H9 (cell line): ENCODE measurements at regions not wholly inside any gene's neighbourhood (a gene's known extent, or its start where the extent isn't known, plus 50 kb on each side); places are given as distances from the start of the nearest gene placed in this dataset.
A peak's percentile ranks its signal among the peaks of the same experiment; 100 is the strongest.

ENCODE experiments used
- DNase-seq: peaks from one replicate; pipeline ENCODE4 v3.0.0-alpha.2; 2017
- H2AFZ ChIP-seq: one replicate; pipeline ENCODE4 v1.6.1; 2013; ENCODE audit warnings: mild to moderate bottlenecking, low read length, control low read depth, moderate library complexity
- H2AK5ac ChIP-seq: 2 replicates; pipeline ENCODE4 v1.6.1; 2013; ENCODE audit warnings: low read length, control low read depth, mixed read lengths; ENCODE audit not compliant: insufficient read length
- H2BK120ac ChIP-seq: one replicate; pipeline ENCODE4 v1.6.1; 2013; ENCODE audit warnings: low read depth, mild to moderate bottlenecking, low read length, control low read depth, inconsistent platforms; ENCODE audit not compliant: poor library complexity, severe bottlenecking
- H2BK12ac ChIP-seq: 2 replicates; pipeline ENCODE4 v1.6.1; 2013; ENCODE audit warnings: low read length, control low read depth, mixed read lengths, low read depth; ENCODE audit not compliant: insufficient read length
- H2BK15ac ChIP-seq: 2 replicates; pipeline ENCODE4 v1.6.1; 2013; ENCODE audit warnings: low read depth, low read length, control low read depth
- H2BK20ac ChIP-seq: one replicate; pipeline ENCODE4 v1.6.1; 2013; ENCODE audit warnings: low read depth, mild to moderate bottlenecking, low read length, control low read depth, inconsistent platforms; ENCODE audit not compliant: poor library complexity, severe bottlenecking
- H2BK5ac ChIP-seq: 2 replicates; pipeline ENCODE4 v1.6.1; 2013; ENCODE audit warnings: low read length, control low read depth, mixed read lengths; ENCODE audit not compliant: insufficient read length
- H3K14ac ChIP-seq: 2 replicates; pipeline ENCODE4 v1.6.1; 2013; ENCODE audit warnings: low read length, control low read depth; ENCODE audit not compliant: insufficient read depth
- H3K18ac ChIP-seq: 2 replicates; pipeline ENCODE4 v1.6.1; 2013; ENCODE audit warnings: low read depth, mild to moderate bottlenecking, mixed read lengths, low read length, control low read depth; ENCODE audit not compliant: insufficient read length
- H3K23ac ChIP-seq: 2 replicates; pipeline ENCODE4 v1.6.1; 2013; ENCODE audit warnings: low read length, control low read depth, mixed read lengths, low read depth; ENCODE audit not compliant: insufficient read length
- H3K23me2 ChIP-seq: 2 replicates; pipeline ENCODE4 v1.6.1; 2013; ENCODE audit warnings: low read depth, mild to moderate bottlenecking, mixed read lengths, low read length, control low read depth; ENCODE audit not compliant: insufficient read length, poor library complexity, severe bottlenecking
- H3K27ac ChIP-seq: 2 replicates; pipeline ENCODE4 v1.5.1; 2013; ENCODE audit warnings: low read length, control low read depth, mixed read lengths, low read depth; ENCODE audit not compliant: insufficient read length
- H3K27me3 ChIP-seq: 2 replicates; pipeline ENCODE4 v1.6.1; 2013; ENCODE audit warnings: low read length, control low read depth, inconsistent platforms; ENCODE audit not compliant: insufficient read depth
- H3K4ac ChIP-seq: 2 replicates; pipeline ENCODE4 v1.6.1; 2013; ENCODE audit warnings: low read depth, mild to moderate bottlenecking, control low read depth, inconsistent platforms, low read length, moderate library complexity
- H3K4me1 ChIP-seq: 2 replicates; pipeline ENCODE4 v1.6.1; 2013; ENCODE audit warnings: low read length, control low read depth, inconsistent platforms; ENCODE audit not compliant: insufficient read depth
- H3K4me2 ChIP-seq: 2 replicates; pipeline ENCODE4 v1.6.1; 2013; ENCODE audit warnings: low read length, control low read depth, mixed read lengths; ENCODE audit not compliant: insufficient read length, insufficient read depth
- H3K56ac ChIP-seq: 2 replicates; pipeline ENCODE4 v1.6.1; 2013; ENCODE audit warnings: low read depth, mild to moderate bottlenecking, mixed read lengths, low read length, control low read depth; ENCODE audit not compliant: insufficient read length
- H3K79me1 ChIP-seq: 2 replicates; pipeline ENCODE4 v1.6.1; 2013; ENCODE audit warnings: low read depth, mild to moderate bottlenecking, moderate library complexity, low read length, control low read depth, inconsistent platforms; ENCODE audit not compliant: insufficient read depth, poor library complexity, severe bottlenecking
- H3K79me2 ChIP-seq: 2 replicates; pipeline ENCODE4 v1.6.1; 2013; ENCODE audit warnings: low read length, control low read depth, inconsistent platforms; ENCODE audit not compliant: insufficient read depth
- H3K9ac ChIP-seq: 2 replicates; pipeline ENCODE4 v1.6.1; 2013; ENCODE audit warnings: low read length, control low read depth, mixed read lengths; ENCODE audit not compliant: insufficient read length; ENCODE audit errors: extremely low read depth
- H3K9me3 ChIP-seq: one replicate; pipeline ENCODE4 v1.6.1; 2013; ENCODE audit warnings: low read depth, low read length, inconsistent platforms; ENCODE audit not compliant: control insufficient read depth
- H3T11ph ChIP-seq: one replicate; pipeline ENCODE4 v1.6.1; 2013; ENCODE audit warnings: mild to moderate bottlenecking, low read length, control low read depth, inconsistent platforms
- H4K20me1 ChIP-seq: one replicate; pipeline ENCODE4 v1.6.1; 2013; ENCODE audit not compliant: control insufficient read depth, insufficient read length, insufficient read depth
- H4K5ac ChIP-seq: 2 replicates; pipeline ENCODE4 v1.6.1; 2013; ENCODE audit warnings: low read depth, mild to moderate bottlenecking, mixed read lengths, low read length, control low read depth; ENCODE audit not compliant: insufficient read length
- H4K8ac ChIP-seq: replicated peaks from 2 replicates; pipeline ENCODE4 v1.6.1; 2013; ENCODE audit warnings: low read length, control low read depth, mixed read lengths, low read depth; ENCODE audit not compliant: insufficient read length
- H4K91ac ChIP-seq: 2 replicates; pipeline ENCODE4 v1.6.1; 2013; ENCODE audit warnings: low read depth, mild to moderate bottlenecking, moderate library complexity, mixed read lengths, low read length, control low read depth; ENCODE audit not compliant: insufficient read length
- H3K27ac Mint-ChIP-seq, 3 experiments: 2 replicates in 2 of 3; 3 replicates in 1 of 3; pipeline ENCODE4 v1.8.0; 2020 to 2021; ENCODE audit warnings: mixed read lengths in 3 of 3, mild to moderate bottlenecking in 1 of 3, moderate library complexity in 1 of 3
- H3K27me3 Mint-ChIP-seq: 2 replicates; pipeline ENCODE4 v1.8.0; 2021; ENCODE audit warnings: low read depth, mild to moderate bottlenecking, moderate library complexity, mixed read lengths
- H3K36me3 Mint-ChIP-seq, 3 experiments: 2 replicates in 2 of 3; 3 replicates in 1 of 3; pipeline ENCODE4 v1.8.0; 2020 to 2021; ENCODE audit warnings: low read depth in 3 of 3, mixed read lengths in 3 of 3; ENCODE audit not compliant: insufficient read depth in 1 of 3
- H3K4me1 Mint-ChIP-seq, 2 experiments: 2 replicates each; pipeline ENCODE4 v1.8.0; 2020; ENCODE audit warnings: mixed read lengths in 2 of 2
- H3K4me3 Mint-ChIP-seq, 2 experiments: 2 replicates in 1 of 2; 3 replicates in 1 of 2; pipeline ENCODE4 v1.8.0; 2020 to 2021; ENCODE audit warnings: mild to moderate bottlenecking in 2 of 2, mixed read lengths in 2 of 2, moderate library complexity in 1 of 2
- H3K9me3 Mint-ChIP-seq, 2 experiments: 2 replicates in 1 of 2; 3 replicates in 1 of 2; pipeline ENCODE4 v1.8.0; 2020; ENCODE audit warnings: mild to moderate bottlenecking in 2 of 2, mixed read lengths in 2 of 2, moderate library complexity in 1 of 2
- WGBS: extraction: QIAGEN DNeasy Blood & Tissue Kit; methylation state at CpG from one replicate; pipeline ENCODE4 v1.1.7; 2013; ENCODE audit warnings: missing lambda C conversion rate, low lambda C conversion rate, mixed read lengths; ENCODE audit not compliant: insufficient read length; ENCODE audit errors: extremely low coverage; 5-methylcytosine and 5-hydroxymethylcytosine counted together
- TF ChIP-seq, protein P1 (sequence below): fragments of 200-600 bp; sonication (generic); conservative IDR thresholded peaks from 3 replicates; pipeline ENCODE4 v1.8.0; 2021; ENCODE audit warnings: antibody characterized with exemption, mild to moderate bottlenecking

DNA sequence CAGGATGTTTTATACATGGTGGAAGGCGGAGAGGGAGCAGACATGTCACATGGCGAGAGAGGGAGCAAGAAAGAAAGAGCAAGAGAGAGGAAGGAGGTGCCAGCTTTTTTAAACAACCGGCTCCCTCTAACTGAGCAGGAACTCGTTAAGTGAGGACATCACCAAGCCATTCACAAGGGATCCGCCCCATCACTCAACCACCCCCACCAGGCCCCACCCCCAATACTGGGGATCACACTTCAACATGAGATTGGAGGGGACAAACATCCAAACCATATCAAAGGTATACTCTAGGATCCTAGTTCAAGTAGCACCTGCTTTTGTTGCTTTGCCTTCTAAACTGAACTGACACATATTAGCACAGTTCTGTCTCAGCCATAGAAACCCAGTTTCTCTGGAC is 141.9 kb upstream of the KLF14 start:
- no peak overlapping the region for H2BK5ac ChIP-seq
- peaks cover 6% of the 10 kb centered on the region for H3K4me1 ChIP-seq
- no peak overlapping the region for H4K8ac ChIP-seq
- no peak overlapping the region for H3K56ac ChIP-seq
- H2BK20ac ChIP-seq, result no peak overlapping the region
- H3K79me2 ChIP-seq, result no peaks in the 10 kb centered on the region
- H3K9ac ChIP-seq, result no peak overlapping the region
- H3K4me2 ChIP-seq, result no peak overlapping the region
- no peaks in the 10 kb centered on the region for H3K79me1 ChIP-seq
- no peak overlapping the region for H3K14ac ChIP-seq
- no peaks in the 10 kb centered on the region for H3K9me3 ChIP-seq
- H3K18ac ChIP-seq, result no peak overlapping the region
- H2AFZ ChIP-seq, result no peak overlapping the region
- no peak overlapping the region for H2AK5ac ChIP-seq
- H3K27ac ChIP-seq, result no peak overlapping the region
- TF ChIP-seq, protein P1, sequence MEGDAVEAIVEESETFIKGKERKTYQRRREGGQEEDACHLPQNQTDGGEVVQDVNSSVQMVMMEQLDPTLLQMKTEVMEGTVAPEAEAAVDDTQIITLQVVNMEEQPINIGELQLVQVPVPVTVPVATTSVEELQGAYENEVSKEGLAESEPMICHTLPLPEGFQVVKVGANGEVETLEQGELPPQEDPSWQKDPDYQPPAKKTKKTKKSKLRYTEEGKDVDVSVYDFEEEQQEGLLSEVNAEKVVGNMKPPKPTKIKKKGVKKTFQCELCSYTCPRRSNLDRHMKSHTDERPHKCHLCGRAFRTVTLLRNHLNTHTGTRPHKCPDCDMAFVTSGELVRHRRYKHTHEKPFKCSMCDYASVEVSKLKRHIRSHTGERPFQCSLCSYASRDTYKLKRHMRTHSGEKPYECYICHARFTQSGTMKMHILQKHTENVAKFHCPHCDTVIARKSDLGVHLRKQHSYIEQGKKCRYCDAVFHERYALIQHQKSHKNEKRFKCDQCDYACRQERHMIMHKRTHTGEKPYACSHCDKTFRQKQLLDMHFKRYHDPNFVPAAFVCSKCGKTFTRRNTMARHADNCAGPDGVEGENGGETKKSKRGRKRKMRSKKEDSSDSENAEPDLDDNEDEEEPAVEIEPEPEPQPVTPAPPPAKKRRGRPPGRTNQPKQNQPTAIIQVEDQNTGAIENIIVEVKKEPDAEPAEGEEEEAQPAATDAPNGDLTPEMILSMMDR, result no peak
- H2BK12ac ChIP-seq, result no peak overlapping the region
- Mint-ChIP-seq H3K4me3 (no peak overlapping the region), H3K9me3 (no peaks in the 10 kb centered on the region), H3K4me1 (peaks cover 23 to 24% of the 10 kb centered on the region in 2 experiments), H3K27me3 (no peaks in the 10 kb centered on the region), H3K27ac (peak overlapping the region in 2 of 3 experiments; percentile 76 to 83; a peak in 3 of 7 replicates), H3K36me3 (no peaks in the 10 kb centered on the region)
- H3K4ac ChIP-seq, result no peak overlapping the region
- H2BK120ac ChIP-seq, result no peak overlapping the region
- H4K20me1 ChIP-seq, result peaks cover 2% of the 10 kb centered on the region
- H2BK15ac ChIP-seq, result no peak overlapping the region
- no peak overlapping the region for H4K5ac ChIP-seq
- no peak for DNase-seq
- H4K91ac ChIP-seq, result no peak overlapping the region
- H3T11ph ChIP-seq, result no peak overlapping the region
- H3K23me2 ChIP-seq, result no peaks in the 10 kb centered on the region
- no CpG with 5 or more reads among the region's 5 CpGs for WGBS
- H3K23ac ChIP-seq, result no peak overlapping the region
- no peaks in the 10 kb centered on the region for H3K27me3 ChIP-seq
